GM12878 (cell line): ENCODE measurements at regions not wholly inside any gene's neighbourhood (a gene's known extent, or its start where the extent isn't known, plus 50 kb on each side); places are given as distances from the start of the nearest gene placed in this dataset.
A peak's percentile ranks its signal among the peaks of the same experiment; 100 is the strongest.

Source experiments
- ASH2L ChIP-seq: fragments of 300-600, 200-600 bp; sonication (generic); IDR thresholded peaks from 2 replicates; pipeline ENCODE4 v1.6.1; 2017; ENCODE audit warnings: low read depth, mild to moderate bottlenecking, borderline replicate concordance
- ATF2 ChIP-seq: IDR thresholded peaks from 2 replicates; pipeline ENCODE4 v1.6.1; 2012; ENCODE audit warnings: low read length, inconsistent platforms
- CHD2 ChIP-seq: IDR thresholded peaks from 2 replicates; pipeline ENCODE4 v1.6.1; 2011; ENCODE audit warnings: low read depth, low read length, improper control_type of control experiment, borderline replicate concordance
- CREB1 ChIP-seq: IDR thresholded peaks from 2 replicates; pipeline ENCODE4 v1.6.1; 2012; ENCODE audit warnings: low read depth, mild to moderate bottlenecking, inconsistent platforms
- CREM ChIP-seq: IDR thresholded peaks from 2 replicates; pipeline ENCODE4 v1.6.1; 2014; ENCODE audit warnings: antibody characterized with exemption, low read depth
- DPF2 ChIP-seq: fragments of 450-650 bp; IDR thresholded peaks from 2 replicates; pipeline ENCODE4 v1.6.1; 2017; ENCODE audit warnings: mild to moderate bottlenecking
- ETV6 ChIP-seq, 2 experiments: fragments of 450-650 bp in 1 of 2; IDR thresholded peaks in 1 of 2; conservative IDR thresholded peaks in 1 of 2; 2 replicates each; pipeline ENCODE4 v1.6.1; 2014; ENCODE audit warnings: antibody characterized with exemption in 1 of 2, borderline replicate concordance in 1 of 2, low read depth in 1 of 2, mild to moderate bottlenecking in 1 of 2, moderate library complexity in 1 of 2
- GABPA ChIP-seq: IDR thresholded peaks from 2 replicates; pipeline ENCODE4 v1.6.1; 2014; ENCODE audit warnings: antibody characterized with exemption, low read depth, mild to moderate bottlenecking, inconsistent platforms
- IKZF2 ChIP-seq, 2 experiments: fragments of 450-650 bp; IDR thresholded peaks; 2 replicates each; pipeline ENCODE4 v1.6.1; 2017; ENCODE audit warnings: mild to moderate bottlenecking in 2 of 2, moderate library complexity in 2 of 2
- KLF5 ChIP-seq: fragments of 450-650 bp; IDR thresholded peaks from 2 replicates; pipeline ENCODE4 v1.6.1; 2014; ENCODE audit warnings: mild to moderate bottlenecking; ENCODE audit not compliant: partially characterized antibody
- MAX ChIP-seq: IDR thresholded peaks from 2 replicates; pipeline ENCODE4 v1.6.1; 2012; ENCODE audit warnings: low read depth, low read length, improper control_type of control experiment
- MTA2 ChIP-seq: fragments of 450-650 bp; IDR thresholded peaks from 2 replicates; pipeline ENCODE4 v1.6.1; 2016; ENCODE audit warnings: low read depth, mild to moderate bottlenecking, moderate library complexity
- MXI1 ChIP-seq: fragments of 150-350 bp; IDR thresholded peaks from 2 replicates; pipeline ENCODE4 v1.6.1; 2011; ENCODE audit warnings: low read depth, mild to moderate bottlenecking, inconsistent platforms, low read length, improper control_type of control experiment
- NBN ChIP-seq: fragments of 450-650 bp; IDR thresholded peaks from 2 replicates; pipeline ENCODE4 v1.6.1; 2016
- PAX8 ChIP-seq: fragments of 450-650 bp; IDR thresholded peaks from 2 replicates; pipeline ENCODE4 v1.6.1; 2017; ENCODE audit warnings: mild to moderate bottlenecking, moderate library complexity
- PKNOX1 ChIP-seq: fragments of 450-650 bp; IDR thresholded peaks from 2 replicates; pipeline ENCODE4 v1.6.1; 2016; ENCODE audit warnings: mild to moderate bottlenecking
- POLR2AphosphoS5 ChIP-seq: IDR thresholded peaks from 2 replicates; pipeline ENCODE4 v1.6.1; 2011; ENCODE audit warnings: mild to moderate bottlenecking, low read length, inconsistent platforms
- POU2F2 ChIP-seq: IDR thresholded peaks from 3 replicates; pipeline ENCODE4 v1.6.1; 2011; ENCODE audit warnings: low read depth, mild to moderate bottlenecking, low read length, borderline replicate concordance
- RAD21 ChIP-seq: IDR thresholded peaks from 2 replicates; pipeline ENCODE4 v1.6.1; 2011; ENCODE audit warnings: mild to moderate bottlenecking, low read depth, low read length, moderate library complexity; ENCODE audit not compliant: insufficient read depth
- SMC3 ChIP-seq: IDR thresholded peaks from 2 replicates; pipeline ENCODE4 v1.6.1; 2011; ENCODE audit warnings: low read length, improper control_type of control experiment, borderline replicate concordance
- SPI1 ChIP-seq: IDR thresholded peaks from 2 replicates; pipeline ENCODE4 v1.6.1; 2011; ENCODE audit warnings: low read depth, mild to moderate bottlenecking, low read length, moderate library complexity, borderline replicate concordance; ENCODE audit not compliant: insufficient read depth
- TBL1XR1 ChIP-seq: IDR thresholded peaks from 2 replicates; pipeline ENCODE4 v1.6.1; 2012; ENCODE audit warnings: low read depth, low read length, improper control_type of control experiment
- TCF3 ChIP-seq: IDR thresholded peaks from 2 replicates; pipeline ENCODE4 v1.6.1; 2012; ENCODE audit warnings: low read depth, mild to moderate bottlenecking, low read length, borderline replicate concordance; ENCODE audit not compliant: insufficient read depth
- ZNF24 ChIP-seq: fragments of 450-650 bp; IDR thresholded peaks from 2 replicates; pipeline ENCODE4 v1.6.1; 2017; ENCODE audit warnings: antibody characterized with exemption, mild to moderate bottlenecking

GRCh38 chr3:72523429-72524151, 324.7 kb downstream of the SHQ1 start (continued):
- 0 out of 2 replicates have a peak, but pooled peaks have one; percentile 29 for TF ChIP-seq GABPA
- no peak for TF ChIP-seq KLF5
- TF ChIP-seq ETV6 (conservative IDR thresholded peaks at IDR 0.05 in 1 of 2, IDR thresholded peaks at IDR 0.05 in 1 of 2; ENCODE audit: borderline replicate concordance in 1 of 2, low read depth in 1 of 2), result peak in 1 of 2 experiments; percentile 64; a peak in 2 of 4 replicates
- peak; percentile 86 for TF ChIP-seq ZNF24
- TF ChIP-seq PAX8, result no peak
- TF ChIP-seq MXI1, result no peak
- TF ChIP-seq TCF3, result no peak
- no peak for TF ChIP-seq TBL1XR1
- peak; percentile 41; the same call in 1 of the 2 replicates for TF ChIP-seq ATF2
- TF ChIP-seq POLR2AphosphoS5, result 0 out of 2 replicates have a peak, but pooled peaks have one; percentile 28
- TF ChIP-seq DPF2, result peak; percentile 23; the same call in 1 of the 2 replicates
- TF ChIP-seq SPI1, result peak; percentile 99
- TF ChIP-seq MAX, result 0 out of 2 replicates have a peak, but pooled peaks have one; percentile 27
- TF ChIP-seq CREM, result peak; percentile 53; the same call in 1 of the 2 replicates
- peak; percentile 72 to 74; a peak in 3 of 4 replicates for TF ChIP-seq IKZF2 (IDR thresholded peaks at IDR 0.05)
- TF ChIP-seq MTA2, result peak; percentile 32; the same call in 1 of the 2 replicates
- peak; percentile 1; the same call in 1 of the 2 replicates for TF ChIP-seq PKNOX1
- TF ChIP-seq SMC3, result peak; percentile 22; the same call in 1 of the 2 replicates
- TF ChIP-seq ASH2L, result 0 out of 2 replicates have a peak, but pooled peaks have one; percentile 6
- TF ChIP-seq POU2F2, result peak; percentile 76; the same call in 2 of the 3 replicates
- TF ChIP-seq NBN, result 0 out of 2 replicates have a peak, but pooled peaks have one; percentile 32
- 0 out of 2 replicates have a peak, but pooled peaks have one; percentile 12 for TF ChIP-seq RAD21
- TF ChIP-seq CHD2, result no peak
- TF ChIP-seq CREB1, result peak; percentile 47; the same call in 1 of the 2 replicates
